ENCODE measurements at regions not wholly inside any gene's neighbourhood (a gene's known extent, or its start where the extent isn't known, plus 50 kb on each side); places are given as distances from the start of the nearest gene placed in this dataset.

- TF ChIP-seq CTCF (IDR thresholded peaks at IDR 0.05; ENCODE audit: insufficient read depth, low read length, poor library complexity, severe bottlenecking) = no peak
- DNase-seq (ENCODE audit: extremely low read depth, insufficient read length) = no peak
- no peak overlapping the region for H3K4me3 ChIP-seq (replicated peaks; ENCODE audit: low read depth, low read length)
- H3K27me3 ChIP-seq (replicated peaks; ENCODE audit: control insufficient read depth, insufficient read depth, low read length) = no peaks in the 10 kb centered on the region
- H3K36me3 ChIP-seq (ENCODE audit: control insufficient read depth, insufficient read depth, low read length) = no peaks in the 10 kb centered on the region
Observed at GRCh38 chr14:101370593-101371569, 190.4 kb upstream of the DIO3 start.

DNA sequence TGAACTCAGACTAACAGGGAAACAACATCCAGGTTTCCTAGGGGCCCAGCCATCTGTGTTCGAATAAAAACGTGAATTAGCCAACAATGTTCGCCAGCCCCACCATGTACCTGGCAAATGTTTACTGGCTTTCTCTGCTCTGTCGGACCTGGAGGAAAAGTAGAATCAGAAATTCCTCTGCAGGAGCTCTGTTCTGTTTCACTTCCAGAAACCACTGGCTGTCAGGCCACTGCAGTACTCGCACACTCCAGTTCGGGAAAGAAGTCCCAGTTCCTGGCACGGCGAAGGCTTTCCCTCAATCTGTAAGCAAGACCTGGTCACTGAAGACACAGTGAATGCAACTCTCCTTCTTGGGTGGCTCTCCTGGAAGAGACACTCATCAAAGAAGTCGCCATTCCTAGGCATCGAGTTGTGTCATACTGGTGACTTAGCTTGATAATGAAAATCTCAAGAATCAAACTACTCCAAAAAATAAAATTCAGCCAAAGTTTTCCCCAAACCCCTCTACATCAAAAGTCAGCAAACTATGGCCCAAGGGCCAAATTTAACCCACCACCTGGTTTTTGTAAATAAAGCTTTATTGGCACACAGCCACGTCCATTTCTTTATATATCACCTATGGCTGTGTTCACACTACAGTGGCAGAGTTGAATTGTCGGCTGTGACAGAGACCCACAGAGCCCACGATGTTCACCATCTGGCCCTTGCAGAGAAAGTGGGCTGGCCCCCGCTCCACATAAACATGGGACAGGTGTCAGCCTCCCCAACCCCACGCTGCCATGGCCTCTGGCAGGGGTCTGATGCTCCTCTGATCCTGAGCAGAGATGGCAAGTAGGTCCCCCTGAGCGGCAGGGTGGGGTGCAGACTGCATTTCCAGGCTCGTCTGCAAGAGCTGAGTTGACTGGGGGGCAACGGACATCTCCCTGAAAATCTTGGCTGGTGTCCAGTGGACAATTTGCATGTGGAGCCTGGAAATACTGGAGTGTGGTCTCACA, 189.2 kb upstream of the DIO3 start:
- no peak overlapping the region for H3K4me3 ChIP-seq (replicated peaks; ENCODE audit: low read depth, low read length)
- no peaks in the 10 kb centered on the region for H3K36me3 ChIP-seq (ENCODE audit: control insufficient read depth, insufficient read depth, low read length)
- H3K27me3 ChIP-seq (replicated peaks; ENCODE audit: control insufficient read depth, insufficient read depth, low read length) = no peaks in the 10 kb centered on the region
- no peak for TF ChIP-seq CTCF (IDR thresholded peaks at IDR 0.05; ENCODE audit: insufficient read depth, low read length, poor library complexity, severe bottlenecking)
- no peak for DNase-seq (ENCODE audit: extremely low read depth, insufficient read length)

GRCh38 chr14:101372894-101373620, 188.2 kb upstream of the DIO3 start:
- DNase-seq (ENCODE audit: extremely low read depth, insufficient read length) = no peak
- H3K4me3 ChIP-seq (replicated peaks; ENCODE audit: low read depth, low read length) = no peak overlapping the region
- no peaks in the 10 kb centered on the region for H3K27me3 ChIP-seq (replicated peaks; ENCODE audit: control insufficient read depth, insufficient read depth, low read length)
- H3K36me3 ChIP-seq (ENCODE audit: control insufficient read depth, insufficient read depth, low read length) = no peaks in the 10 kb centered on the region
- no peak for TF ChIP-seq CTCF (IDR thresholded peaks at IDR 0.05; ENCODE audit: insufficient read depth, low read length, poor library complexity, severe bottlenecking)

DNA sequence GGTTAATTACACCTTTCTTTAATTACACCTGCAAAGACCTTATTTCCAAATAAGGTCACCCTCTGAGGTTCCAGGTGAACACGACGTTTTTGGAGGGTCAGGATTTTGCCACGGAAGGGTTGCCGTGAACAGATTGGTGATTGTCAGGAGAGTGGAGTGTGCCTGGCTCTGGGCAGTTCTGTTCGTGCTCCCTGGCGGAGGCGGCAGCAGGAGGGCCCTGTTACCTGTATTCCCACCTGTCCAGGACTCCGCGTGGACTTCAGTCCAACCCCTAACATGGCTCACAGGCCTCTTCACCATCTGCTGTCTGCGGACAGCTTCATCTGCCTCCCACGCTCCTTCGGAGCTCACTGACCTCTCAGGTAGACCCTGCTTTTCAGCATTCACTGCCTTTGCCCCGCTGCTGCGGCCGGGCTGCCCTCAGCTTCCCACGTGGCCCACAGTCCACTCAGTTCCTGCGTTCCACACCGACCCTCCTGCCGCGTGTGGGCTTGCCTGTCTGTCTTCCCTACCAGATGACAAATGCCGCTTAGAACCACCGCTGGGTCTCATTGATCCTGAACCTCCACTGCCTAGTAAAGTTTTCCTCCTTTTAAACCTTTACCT, 187.5 kb upstream of the DIO3 start:
- Histone ChIP-seq H3K4me3 (replicated peaks; ENCODE audit: low read depth, low read length) (no peak overlapping the region), H3K27me3 (replicated peaks; ENCODE audit: control insufficient read depth, insufficient read depth, low read length) (no peaks in the 10 kb centered on the region), H3K36me3 (ENCODE audit: control insufficient read depth, insufficient read depth, low read length) (no peaks in the 10 kb centered on the region)
- TF ChIP-seq CTCF (IDR thresholded peaks at IDR 0.05; ENCODE audit: insufficient read depth, low read length, poor library complexity, severe bottlenecking) = no peak
- no peak for DNase-seq (ENCODE audit: extremely low read depth, insufficient read length)
